AG10803 (cell line): ENCODE measurements at regions not wholly inside any gene's neighbourhood (a gene's known extent, or its start where the extent isn't known, plus 50 kb on each side); places are given as distances from the start of the nearest gene placed in this dataset.
"Not testable (repeated sequence)": the region's sequence is repeated elsewhere in the genome, so short reads cannot be mapped to it uniquely, and the experiment has no call there.

Experiments
- DNase-seq: peaks from one replicate; pipeline ENCODE4 v3.0.0; 2010; ENCODE audit warnings: low read depth
- H3K4me3 ChIP-seq: 2 replicates; pipeline ENCODE4 v1.5.1; 2011; ENCODE audit warnings: mild to moderate bottlenecking, low read length, control low read depth
- TF ChIP-seq, protein P1 (sequence below): conservative IDR thresholded peaks from 2 replicates; pipeline ENCODE4 v1.5.1; 2011; ENCODE audit warnings: mild to moderate bottlenecking, low read length, control low read depth, inconsistent platforms

DNA sequence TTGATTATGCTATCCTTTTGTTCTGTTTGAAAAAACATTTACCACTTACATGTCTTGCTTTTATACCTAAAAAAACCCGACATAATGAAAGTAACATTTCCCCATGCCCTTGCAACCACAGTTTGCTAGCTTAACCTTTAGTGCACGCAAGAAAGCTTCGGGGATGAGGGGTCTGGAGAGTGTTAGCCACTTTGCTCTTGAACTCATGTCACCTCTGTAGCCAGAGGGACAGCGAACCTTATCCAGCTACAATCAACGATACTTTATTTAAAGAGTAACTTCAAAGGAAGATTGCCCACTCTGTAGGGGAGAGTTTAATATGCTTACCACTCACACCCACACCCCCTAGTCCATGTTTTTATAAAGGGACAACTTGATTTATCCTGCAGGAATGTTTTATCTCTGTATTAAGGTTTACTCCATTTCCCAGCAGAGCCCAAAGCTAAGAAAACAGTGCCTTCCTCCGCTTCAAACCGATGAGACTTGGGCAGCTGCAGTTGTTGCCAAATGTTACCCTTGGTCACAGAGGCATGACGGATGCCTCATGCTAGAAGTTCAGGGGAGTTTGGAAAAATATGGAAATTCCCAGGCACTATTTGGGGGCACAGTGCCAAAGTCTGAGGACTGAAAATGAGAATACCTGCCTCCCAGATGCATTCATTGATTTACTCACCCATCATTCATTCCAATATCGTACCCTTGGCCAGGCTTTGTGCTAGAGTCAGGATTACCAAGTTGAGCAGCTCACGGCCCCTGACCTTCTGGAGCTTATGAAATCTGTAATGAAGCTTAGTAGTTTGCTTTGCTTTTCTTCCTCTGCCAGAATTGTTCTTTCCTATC is 61.4 kb upstream of the VCAM1 start:
- H3K4me3 ChIP-seq, result no peak overlapping the region
- DNase-seq, result no peak
- TF ChIP-seq, protein P1, sequence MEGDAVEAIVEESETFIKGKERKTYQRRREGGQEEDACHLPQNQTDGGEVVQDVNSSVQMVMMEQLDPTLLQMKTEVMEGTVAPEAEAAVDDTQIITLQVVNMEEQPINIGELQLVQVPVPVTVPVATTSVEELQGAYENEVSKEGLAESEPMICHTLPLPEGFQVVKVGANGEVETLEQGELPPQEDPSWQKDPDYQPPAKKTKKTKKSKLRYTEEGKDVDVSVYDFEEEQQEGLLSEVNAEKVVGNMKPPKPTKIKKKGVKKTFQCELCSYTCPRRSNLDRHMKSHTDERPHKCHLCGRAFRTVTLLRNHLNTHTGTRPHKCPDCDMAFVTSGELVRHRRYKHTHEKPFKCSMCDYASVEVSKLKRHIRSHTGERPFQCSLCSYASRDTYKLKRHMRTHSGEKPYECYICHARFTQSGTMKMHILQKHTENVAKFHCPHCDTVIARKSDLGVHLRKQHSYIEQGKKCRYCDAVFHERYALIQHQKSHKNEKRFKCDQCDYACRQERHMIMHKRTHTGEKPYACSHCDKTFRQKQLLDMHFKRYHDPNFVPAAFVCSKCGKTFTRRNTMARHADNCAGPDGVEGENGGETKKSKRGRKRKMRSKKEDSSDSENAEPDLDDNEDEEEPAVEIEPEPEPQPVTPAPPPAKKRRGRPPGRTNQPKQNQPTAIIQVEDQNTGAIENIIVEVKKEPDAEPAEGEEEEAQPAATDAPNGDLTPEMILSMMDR, result no peak

DNA sequence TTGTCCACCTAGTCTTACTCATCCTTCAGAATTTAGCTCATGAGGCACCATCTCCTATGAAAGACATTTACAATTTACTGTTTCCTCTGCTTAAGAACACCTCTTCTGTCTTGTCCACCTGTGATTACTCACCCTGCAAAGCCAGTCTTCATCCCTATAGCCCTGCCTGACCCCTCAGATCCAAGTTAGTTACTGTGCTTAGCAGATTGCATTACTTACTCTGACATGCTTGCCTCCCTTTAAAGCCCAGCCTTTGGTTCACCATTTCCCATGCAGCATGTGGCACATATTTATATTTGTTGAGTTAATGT is 60.9 kb upstream of the VCAM1 start:
- TF ChIP-seq, protein P1, result no peak
- DNase-seq, result no peak
- H3K4me3 ChIP-seq, result no peak overlapping the region

DNA sequence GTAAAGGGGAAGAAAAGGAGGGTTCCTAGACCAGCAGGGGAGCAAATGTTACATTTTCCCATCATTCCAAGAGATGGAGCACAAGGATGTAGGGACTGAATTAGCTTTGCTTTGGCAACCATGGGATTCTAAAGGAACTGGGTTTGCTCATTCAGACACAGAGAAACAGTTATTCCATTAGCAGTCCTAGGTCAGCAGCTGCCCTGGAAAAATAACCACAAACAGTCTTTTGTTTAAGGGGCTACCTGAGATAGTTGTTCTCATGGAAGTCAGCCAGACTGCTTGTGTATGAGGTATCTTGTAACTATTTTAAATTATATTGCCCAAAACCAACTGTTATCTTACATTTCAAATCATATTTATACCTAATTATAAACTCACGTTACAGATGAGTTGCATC is 58.4 kb upstream of the VCAM1 start:
- DNase-seq, result no peak
- TF ChIP-seq, protein P1, result no peak
- H3K4me3 ChIP-seq, result no peak overlapping the region

DNA sequence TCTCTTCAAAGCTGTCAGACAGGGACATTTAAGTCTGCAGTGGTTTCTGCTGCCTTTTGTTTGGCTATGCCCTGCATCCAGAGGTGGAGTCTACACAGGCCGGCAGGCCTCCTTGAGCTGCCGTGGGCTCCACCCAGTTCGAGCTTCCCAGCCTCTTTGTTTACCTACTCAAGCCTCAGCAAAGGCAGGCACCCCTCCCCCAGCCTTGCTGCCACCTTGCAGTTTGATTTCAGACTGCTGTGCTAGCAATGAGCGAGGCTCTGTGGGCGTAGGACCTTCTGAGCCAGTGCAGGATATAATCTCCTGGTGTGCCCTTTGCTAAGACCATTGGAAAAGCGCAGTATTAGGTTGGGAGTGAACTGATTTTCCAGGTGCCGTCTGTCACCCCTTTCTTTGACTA is 51.0 kb upstream of the VCAM1 start:
- not testable (repeated sequence) for H3K4me3 ChIP-seq, DNase-seq
